SH-SY5Y (cell line): ENCODE measurements at regions not wholly inside any gene's neighbourhood (a gene's known extent, or its start where the extent isn't known, plus 50 kb on each side); places are given as distances from the start of the nearest gene placed in this dataset.

Experiments used
- GATA2 ChIP-seq: IDR thresholded peaks from 2 replicates; pipeline ENCODE4 v1.6.1; 2011; ENCODE audit warnings: mild to moderate bottlenecking, low read depth, low read length
- GATA3 ChIP-seq: IDR thresholded peaks from 2 replicates; pipeline ENCODE4 v1.6.1; 2011; ENCODE audit warnings: low read depth, mild to moderate bottlenecking, low read length, moderate library complexity

DNA sequence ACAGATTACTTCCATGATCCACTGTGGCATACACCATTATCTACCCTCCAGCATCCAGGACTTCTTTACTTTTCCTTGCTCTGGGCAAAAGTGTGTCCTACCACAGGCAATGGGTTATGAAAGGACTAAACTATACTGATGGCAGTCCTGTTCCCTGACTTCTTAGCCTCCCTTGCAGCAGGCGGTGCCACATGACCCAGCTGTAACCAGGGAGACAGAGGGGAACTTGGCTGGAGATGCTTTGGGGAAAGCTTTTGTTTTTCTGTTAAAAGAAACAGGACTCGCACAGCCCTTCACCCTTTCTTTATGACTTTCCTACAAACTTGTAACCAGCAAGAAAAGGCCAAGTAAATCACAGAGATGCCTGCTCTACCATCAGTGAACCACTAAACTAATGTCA is 394.4 kb downstream of the PCNX1 start:
- no peak for TF ChIP-seq GATA2
- no peak for TF ChIP-seq GATA3
